GM21367 (cell line): ENCODE measurements at regions not wholly inside any gene's neighbourhood (a gene's known extent, or its start where the extent isn't known, plus 50 kb on each side); places are given as distances from the start of the nearest gene placed in this dataset.
A peak's percentile ranks its signal among the peaks of the same experiment; 100 is the strongest.
"Not testable (repeated sequence)": the region's sequence is repeated elsewhere in the genome, so short reads cannot be mapped to it uniquely, and the experiment has no call there.

Experiments
- ATAC-seq: cut with Tn5 transposase; IDR thresholded peaks from one replicate; pipeline ENCODE4 v1.9.1; 2021; ENCODE audit not compliant: unreplicated experiment

DNA sequence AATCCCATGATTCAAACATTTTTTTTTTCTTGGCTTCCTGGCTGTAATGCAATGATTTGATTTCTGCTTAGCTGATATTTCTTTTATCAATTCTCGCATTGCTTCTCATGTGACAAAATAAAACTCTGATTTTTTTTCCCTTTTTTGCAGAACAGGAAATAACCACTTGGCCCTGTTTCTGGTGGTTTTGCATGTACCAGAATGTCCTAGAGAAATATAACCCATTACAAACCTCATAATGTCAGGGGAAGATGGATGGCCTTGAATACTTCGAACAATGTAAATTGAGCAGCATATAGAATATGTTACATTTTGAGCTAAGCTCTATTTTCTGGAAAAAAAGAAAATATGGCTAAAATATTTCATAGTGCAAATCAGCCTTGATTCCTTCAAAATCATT lies 275.6 kb downstream of the RAP2B start:
- no peak for ATAC-seq

DNA sequence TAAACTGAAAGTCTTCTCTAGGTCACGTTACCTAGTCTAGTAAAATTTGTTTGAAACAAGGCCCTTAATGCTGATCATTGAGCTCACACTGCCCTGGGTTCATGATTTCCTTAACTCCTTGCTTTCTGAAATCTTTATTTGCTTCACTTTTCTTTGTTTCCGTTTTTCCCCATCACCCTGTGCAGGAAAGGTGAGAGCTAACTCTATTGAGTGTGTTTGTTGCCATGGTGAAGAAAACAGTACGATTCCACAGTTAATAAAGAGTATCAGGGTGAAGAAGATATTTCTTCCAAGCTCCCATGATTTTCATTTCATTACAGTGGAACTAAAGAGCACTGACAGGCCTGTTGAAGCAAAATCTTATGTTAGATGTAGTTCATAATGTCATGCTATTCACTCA lies 276.2 kb downstream of the RAP2B start:
- ATAC-seq = no peak

DNA sequence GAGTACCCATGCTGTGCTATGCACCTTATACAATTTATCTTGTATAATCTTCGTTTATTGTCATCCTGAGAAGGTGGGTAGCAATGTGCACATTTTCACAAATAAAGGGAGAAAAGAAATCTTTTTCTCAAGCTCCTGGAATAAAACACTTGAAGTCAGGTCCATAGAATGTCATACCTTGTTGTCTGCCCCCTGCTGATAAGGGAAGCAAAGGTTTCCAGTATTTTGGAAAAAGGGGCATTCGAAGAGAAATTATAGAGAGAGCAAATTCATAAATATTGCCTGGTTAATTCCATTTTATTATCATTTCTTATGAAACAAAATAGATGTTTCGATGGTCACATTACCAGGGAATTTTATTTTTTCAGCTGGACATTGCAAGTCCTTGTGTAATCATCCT lies 277.8 kb downstream of the RAP2B start:
- no peak for ATAC-seq

DNA sequence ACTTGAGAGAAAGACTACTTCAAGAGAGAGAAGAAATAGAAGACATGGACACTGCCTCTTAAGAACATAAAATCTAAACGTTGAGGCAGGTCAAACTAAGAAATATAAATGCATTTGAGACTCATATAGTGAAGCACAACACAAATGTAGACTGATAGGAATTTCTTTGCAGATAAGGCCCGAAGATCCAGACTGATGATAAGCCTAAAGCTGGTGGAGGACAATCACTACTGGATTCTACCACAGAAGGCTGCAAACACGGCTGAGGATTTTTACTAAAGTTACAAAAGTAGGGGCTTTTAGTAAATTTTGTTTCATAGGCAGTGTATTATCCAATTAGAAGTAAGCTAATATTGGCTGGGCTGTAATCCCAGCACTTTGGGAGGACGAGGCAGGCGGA lies 278.3 kb downstream of the RAP2B start:
- no peak for ATAC-seq

DNA sequence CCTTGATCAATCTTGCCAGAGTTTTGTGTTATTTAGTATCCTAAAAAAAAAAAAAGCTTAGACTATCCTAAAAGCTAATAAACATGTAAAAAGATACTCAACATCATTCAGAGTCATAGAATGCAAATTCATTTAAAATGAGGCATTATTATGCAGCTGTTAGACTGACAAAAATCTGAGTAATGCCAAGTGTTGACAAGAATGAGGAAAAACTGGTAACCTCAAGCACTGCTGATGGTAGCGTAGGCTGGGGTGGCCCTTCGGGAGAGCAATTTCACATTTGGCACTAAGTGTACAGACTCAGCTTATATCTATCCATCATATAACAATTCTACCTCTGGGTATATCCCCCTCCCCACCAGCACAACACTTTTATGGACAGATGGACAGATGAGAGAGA lies 280.4 kb downstream of the RAP2B start:
- no peak for ATAC-seq

DNA sequence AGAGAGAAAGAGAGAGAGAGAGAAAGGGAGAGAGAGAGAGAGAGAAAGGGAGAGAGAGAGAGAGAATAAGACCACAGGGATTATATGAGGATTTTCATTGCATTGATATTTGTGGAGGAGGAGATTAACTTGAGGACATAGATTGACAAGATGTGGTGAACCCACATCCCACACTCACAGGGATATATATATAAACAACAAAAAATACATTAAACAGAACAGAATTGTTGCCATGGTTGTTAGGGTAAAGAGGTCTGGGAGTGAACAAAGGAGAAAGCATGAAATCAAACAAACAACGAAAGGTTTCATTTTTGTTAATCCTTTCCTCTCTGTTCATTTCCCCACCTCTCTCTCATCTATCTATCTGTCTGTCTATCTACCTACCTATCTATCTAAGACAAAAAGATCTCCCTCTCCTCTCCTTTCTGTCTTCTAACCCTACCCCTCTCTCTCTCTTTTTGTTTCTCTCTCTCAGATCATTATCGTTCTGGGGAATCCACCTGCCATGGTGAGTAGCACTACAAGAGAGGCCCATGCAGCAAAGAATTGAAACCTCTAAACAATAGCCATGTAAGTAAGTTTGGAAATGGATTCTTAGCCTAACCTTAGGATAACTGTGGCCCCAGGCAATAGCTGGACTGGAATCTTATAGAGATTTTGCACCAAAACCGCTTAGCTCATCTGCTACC lies 280.9 kb downstream of the RAP2B start:
- ATAC-seq = no peak

DNA sequence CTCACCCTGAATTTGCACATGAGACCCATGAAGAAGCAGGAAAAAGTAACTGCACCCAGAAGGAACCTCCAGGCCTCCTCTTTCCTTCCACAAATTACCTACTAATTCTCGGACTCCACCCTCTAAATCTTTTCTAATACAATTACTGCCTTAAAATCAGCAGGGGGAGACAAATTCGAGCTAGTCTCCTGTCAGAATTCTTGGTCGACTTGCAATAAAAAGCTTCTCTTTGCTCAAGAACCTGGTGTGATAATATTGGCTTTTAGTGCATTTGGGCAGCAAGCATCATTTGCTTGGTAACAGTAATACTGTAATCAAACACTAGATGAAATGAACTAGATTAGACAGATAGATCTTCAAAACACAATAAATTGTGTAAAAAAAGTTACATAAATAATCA lies 281.9 kb downstream of the RAP2B start:
- no peak for ATAC-seq

DNA sequence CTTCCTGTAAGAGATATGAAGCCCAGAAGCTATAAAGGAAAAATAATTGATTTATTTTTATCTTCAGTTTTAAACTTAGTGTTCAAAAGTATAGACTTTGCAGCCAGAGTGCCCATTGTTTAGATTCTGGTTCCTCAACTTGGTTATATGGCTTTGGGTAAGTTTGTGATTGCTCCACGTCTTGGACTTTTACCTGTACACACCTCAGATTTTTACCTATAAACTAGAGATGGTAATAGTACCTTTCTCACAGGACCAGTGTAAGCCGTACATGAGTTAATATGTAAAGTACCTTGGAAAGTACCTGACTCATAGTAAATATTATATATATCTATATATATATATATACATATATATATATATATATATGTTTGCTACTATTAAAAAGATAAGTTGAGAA lies 283.8 kb downstream of the RAP2B start:
- ATAC-seq = no peak

DNA sequence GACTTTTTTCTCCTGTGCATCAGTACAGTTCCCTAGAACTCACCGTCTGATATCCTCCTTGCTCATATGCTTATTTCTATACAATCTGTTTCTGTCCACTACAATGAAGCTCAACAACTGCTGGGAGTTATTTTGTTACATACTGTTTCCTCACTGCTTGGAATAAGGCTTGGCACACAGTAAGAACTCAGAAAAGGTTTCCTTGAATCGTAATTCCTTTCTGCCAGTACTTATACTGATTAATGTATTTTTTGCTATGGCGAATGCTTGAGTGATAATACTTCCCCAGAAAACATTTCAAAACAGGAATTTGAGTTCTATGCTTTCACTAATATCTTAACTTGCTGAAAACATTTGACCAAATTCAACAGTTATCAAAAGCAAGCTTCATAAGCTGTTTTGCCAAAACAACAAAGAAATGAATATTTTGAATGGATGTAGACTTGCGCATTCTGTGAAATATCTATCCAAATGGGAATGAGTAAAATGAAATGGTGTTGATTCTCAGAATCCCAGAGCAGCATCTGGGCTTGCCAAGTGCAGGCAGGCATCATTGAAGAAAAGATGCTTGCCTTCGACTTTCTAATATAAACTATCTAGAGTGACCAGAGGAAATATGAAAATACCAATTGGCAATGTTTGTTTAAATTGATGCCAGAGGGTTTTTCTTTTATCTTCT lies 286.3 kb downstream of the RAP2B start:
- no peak for ATAC-seq

DNA sequence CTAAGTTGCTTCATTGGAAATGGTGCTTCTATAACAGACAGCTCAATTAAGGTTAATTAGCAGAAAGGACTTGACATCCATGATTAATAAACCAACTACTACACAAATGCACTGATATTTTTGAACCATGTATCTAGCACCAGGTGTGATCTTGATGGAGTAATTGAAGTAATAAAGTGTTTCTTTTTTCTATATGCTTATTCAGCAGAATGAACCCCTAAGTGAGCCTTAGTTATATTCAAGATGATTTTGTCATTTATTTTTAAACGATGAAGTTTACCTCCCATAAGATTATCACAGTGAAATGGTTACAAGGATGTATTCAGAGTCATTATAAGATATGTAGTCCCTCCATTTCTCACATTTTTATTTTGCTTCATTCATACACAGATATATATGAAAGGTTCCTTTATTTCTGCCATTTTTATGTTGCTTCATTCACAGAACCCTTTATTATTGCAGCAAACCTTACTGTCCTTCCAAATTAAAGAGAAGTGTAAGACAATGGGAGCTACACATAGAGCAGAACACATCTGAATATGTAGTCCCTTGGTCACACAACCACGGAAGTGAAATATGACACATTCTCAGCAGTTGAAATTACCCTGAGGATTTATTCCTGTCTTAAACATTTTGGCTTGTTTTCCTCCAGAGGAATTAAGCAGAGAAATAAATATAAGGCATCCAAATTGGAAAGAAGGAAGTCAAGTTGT lies 295.0 kb downstream of the RAP2B start:
- no peak for ATAC-seq

DNA sequence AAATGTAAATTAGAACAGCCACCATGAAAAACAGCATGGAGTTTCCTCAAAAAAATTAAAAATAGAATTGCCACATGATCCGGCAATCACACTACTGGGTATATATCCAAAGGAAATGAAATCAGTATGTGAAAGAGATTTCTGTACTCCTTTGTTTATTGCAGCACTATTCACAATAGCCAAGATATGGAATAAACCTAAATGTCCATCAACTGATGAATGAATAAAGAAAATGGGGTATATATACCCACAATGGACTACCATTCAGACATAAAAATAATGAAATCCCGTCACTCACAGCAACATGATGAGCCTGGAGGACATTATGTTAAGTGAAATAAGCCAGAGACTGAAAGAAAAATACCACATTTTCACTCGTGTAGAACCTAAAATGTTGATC lies 296.9 kb downstream of the RAP2B start:
- ATAC-seq = no peak

DNA sequence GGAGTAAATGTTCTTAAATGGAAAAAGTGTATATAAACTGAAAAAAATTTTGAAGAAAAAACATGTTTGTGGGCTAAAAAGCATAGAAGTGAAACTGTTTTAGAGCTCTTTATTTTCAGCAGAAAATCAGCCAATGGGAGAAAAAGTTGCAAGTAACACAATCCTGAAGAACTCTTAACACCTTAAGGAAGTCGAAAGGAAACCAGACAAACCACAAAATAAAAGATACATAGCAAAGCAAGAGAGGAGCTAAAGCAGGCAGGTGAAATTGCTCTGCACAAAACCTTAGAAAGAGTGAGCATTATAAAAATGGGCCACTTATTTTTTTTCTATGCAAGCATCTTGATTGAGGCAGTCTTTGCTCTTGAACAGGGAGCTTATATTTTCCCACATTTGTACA lies 300.5 kb downstream of the RAP2B start:
- ATAC-seq = no peak

DNA sequence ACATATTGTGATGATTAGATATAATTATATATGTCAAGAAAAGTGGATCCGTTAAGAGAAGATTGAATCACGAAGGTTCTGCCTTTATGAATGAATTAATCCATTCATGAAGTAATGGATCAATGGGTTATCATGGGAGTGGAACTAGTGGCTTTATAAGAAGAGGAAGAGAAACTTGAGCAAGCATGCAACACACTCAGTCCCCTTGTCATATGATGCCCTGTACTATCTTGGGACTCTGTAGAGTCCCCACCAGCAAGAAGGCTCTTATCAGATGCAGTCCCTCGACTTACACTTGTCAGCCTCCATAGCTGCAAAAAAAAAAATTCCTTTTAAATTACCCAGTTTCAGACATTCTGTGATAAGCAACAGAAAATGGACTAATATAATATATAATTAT lies 301.9 kb downstream of the RAP2B start:
- peak; percentile 91 for ATAC-seq

DNA sequence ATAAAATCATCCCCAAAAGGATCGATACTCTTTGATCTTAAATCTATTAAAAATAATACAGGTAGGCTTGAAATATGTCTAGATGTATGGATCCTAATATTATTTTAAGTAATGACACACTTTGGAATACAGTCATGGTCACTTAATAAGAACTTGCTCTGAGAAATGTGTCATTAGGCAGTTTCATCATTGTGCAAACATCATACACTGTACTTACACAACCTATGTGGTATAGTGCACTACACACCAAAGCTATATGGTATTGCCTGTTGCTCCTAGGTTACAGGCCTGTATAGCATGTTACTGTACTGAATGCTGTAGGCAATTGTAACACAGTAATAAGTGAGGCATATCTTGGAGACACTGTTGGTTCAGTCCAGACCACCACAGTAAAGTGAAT lies 307.1 kb downstream of the RAP2B start:
- no peak for ATAC-seq

DNA sequence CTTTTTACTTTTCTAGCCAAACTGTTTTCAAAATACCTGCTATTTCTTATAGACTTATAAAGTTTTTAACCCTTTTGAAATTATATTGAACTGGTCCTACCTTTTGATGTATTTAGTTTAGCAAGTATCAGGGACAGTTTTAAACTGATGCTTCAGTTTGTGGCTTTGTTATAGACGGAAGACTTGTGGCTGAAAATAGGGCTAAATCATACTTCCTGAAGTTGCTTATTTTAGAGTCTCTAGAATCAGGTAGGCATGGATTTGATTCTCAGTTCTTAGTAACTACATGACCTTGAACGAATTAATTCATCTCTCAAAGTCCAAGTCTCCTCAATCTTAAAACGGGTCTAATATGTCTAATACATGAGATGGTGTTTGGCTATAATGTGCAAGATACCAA lies 322.8 kb downstream of the RAP2B start:
- no peak for ATAC-seq

DNA sequence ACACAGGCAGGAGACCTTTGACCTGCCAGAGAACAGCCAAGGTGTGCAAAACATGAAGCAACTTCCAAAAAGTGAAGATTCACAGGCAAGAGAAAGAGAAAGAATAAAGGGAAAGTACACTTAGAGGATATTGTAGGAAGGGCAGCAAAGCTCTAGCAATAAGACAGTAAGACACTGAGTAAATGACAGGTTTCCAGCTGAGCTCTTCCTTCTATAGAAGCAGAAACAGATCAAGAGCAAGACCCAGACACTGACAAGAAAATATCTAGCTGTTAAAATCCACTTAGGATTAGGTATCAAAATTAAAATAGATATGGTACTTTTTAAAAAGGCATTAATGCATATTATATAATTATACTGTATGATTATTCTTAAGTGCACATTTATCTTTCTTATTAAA lies 333.4 kb downstream of the RAP2B start:
- ATAC-seq = no peak

DNA sequence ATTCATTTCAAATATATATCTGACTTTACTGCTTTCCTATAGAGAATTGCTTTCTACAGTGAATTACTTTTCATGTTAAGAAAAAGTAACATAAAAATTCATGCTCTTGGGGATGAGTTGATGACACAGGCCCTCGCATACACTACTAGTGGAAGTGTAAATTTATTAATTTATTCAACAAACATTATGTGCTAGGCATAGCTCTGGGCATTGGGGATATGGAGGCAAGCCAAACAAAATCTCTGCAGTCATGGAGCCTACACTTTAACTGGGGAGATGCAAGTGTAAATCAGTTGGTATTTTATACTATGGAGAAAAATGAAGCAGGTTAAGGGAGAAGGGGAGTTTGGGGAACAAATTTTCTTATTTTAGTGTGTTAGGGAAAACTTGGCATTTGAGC lies 340.7 kb downstream of the RAP2B start:
- ATAC-seq = no peak

DNA sequence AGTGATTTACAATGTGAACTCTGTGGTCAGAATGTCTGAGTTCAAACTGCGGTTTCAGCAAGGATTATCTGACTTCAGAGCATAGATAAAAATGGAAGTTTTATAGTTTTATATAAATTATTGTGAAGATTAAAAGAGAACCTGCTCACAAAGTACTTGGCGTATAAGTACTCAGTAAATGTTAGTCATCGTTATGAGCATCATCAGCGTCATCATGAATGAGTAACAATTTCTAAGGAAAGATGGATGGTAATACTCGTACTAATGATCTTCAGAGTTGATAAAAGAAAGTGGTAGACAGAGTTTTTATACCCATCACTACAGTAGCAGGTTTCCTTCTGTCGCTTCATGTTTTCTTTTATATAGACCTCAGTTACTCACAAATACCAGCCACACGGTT lies 341.8 kb downstream of the RAP2B start:
- no peak for ATAC-seq

DNA sequence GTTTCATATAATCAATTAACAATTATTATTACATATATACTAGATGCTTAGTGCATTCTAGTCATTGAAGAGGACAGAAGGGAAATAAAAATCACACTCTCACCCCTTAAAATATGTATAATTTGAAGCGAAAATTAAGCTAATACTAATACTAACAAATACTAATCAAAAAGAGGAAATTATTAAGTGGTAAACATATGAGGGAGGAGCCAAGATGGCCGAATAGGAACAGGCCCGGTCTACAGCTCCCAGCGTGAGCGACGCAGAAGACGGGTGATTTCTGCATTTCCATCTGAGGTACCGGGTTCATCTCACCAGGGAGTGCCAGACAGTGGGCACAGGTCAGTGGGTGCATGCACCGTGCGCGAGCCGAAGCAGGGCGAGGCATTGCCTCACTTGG lies 344.2 kb downstream of the RAP2B start:
- ATAC-seq = not testable (repeated sequence)

DNA sequence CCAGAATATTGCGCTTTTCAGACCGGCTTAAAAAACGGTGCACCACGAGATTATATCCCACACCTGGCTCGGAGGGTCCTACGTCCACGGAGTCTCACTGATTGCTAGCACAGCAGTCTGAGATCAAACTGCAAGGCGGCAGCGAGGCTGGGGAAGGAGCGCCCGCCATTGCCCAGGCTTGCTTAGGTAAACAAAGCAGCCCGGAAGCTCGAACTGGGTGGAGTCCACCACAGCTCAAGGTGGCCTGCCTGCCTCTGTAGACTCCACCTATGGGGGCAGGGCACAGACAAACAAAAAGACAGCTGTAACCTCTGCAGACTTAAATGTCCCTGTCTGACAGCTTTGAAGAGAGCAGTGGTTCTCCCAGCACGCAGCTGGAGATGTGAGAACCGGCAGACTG lies 344.7 kb downstream of the RAP2B start:
- not testable (repeated sequence) for ATAC-seq

DNA sequence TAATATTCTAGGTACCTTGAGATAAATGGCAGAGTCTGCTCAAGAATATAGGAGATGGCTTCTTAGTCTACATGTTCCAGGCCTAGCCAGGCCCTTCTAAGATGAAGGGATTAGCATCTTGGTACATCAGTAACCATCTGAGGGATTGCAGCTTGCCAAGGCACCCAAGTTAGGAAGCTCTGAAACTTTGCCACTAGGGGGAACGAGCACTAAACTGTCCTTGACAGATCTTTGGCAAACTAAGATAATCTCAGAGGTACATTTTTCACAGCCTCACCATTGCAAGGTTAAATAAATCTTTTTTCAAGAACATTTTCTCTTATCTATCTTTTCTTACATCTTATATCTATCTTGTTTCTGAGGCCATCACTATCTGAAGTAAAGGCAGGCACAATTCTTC lies 351.2 kb downstream of the RAP2B start:
- ATAC-seq = no peak

DNA sequence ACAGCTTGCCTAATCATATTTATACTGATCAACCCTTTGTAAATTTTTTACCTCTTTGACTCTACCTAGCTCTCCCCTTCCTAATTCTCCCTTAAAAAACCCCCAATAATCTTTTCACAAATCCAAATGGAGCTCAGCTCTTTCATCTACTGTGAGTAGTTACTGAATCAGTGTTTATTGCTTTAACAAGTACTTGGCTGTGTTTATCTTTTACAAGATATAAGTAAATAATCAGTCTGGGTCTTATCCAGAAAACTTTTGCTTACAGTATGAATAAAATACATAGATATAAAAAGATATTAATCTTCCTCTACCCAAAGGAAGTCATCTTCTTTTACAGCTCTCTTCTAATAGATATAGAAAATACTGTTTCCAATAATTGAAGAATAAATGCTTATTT lies 366.4 kb downstream of the RAP2B start:
- ATAC-seq = no peak
